B cell (primary cell): ENCODE measurements at regions not wholly inside any gene's neighbourhood (a gene's known extent, or its start where the extent isn't known, plus 50 kb on each side); places are given as distances from the start of the nearest gene placed in this dataset.

ENCODE experiments used
- EZH2 ChIP-seq: IDR thresholded peaks from 2 replicates; pipeline ENCODE4 v1.6.1; 2012; ENCODE audit warnings: borderline replicate concordance, low read depth, mild to moderate bottlenecking, moderate library complexity, low read length; ENCODE audit not compliant: insufficient read depth, poor library complexity, severe bottlenecking
- TF ChIP-seq, protein P1 (sequence below): fragments of 200-600 bp; IDR thresholded peaks from one replicate; pipeline ENCODE4 v1.8.0; 2022; ENCODE audit warnings: antibody characterized with exemption, mild to moderate bottlenecking

DNA sequence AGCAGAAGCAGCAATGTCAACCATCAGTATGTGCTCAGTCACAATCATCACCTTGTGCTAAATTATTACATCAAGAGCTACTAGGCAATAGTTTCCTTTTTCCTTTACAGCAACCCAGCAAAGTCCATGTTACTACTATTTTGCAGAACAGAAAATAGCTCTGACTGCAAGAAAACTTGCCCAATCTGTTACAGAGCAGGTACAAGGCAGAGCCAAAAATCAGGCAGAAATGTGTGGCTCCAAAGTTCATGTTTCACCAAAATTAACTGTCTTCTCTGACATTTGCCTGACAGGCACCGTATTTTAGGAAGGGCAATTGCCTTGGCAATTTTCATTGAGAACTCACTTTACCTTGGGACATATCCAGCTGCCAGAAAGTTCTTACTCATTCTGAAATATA, 177.6 kb upstream of the TMTC4 start:
- TF ChIP-seq, protein P1, sequence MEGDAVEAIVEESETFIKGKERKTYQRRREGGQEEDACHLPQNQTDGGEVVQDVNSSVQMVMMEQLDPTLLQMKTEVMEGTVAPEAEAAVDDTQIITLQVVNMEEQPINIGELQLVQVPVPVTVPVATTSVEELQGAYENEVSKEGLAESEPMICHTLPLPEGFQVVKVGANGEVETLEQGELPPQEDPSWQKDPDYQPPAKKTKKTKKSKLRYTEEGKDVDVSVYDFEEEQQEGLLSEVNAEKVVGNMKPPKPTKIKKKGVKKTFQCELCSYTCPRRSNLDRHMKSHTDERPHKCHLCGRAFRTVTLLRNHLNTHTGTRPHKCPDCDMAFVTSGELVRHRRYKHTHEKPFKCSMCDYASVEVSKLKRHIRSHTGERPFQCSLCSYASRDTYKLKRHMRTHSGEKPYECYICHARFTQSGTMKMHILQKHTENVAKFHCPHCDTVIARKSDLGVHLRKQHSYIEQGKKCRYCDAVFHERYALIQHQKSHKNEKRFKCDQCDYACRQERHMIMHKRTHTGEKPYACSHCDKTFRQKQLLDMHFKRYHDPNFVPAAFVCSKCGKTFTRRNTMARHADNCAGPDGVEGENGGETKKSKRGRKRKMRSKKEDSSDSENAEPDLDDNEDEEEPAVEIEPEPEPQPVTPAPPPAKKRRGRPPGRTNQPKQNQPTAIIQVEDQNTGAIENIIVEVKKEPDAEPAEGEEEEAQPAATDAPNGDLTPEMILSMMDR: no peak
- no peak for TF ChIP-seq EZH2
